ENCODE measurements at regions not wholly inside any gene's neighbourhood (a gene's known extent, or its start where the extent isn't known, plus 50 kb on each side); places are given as distances from the start of the nearest gene placed in this dataset.

DNA sequence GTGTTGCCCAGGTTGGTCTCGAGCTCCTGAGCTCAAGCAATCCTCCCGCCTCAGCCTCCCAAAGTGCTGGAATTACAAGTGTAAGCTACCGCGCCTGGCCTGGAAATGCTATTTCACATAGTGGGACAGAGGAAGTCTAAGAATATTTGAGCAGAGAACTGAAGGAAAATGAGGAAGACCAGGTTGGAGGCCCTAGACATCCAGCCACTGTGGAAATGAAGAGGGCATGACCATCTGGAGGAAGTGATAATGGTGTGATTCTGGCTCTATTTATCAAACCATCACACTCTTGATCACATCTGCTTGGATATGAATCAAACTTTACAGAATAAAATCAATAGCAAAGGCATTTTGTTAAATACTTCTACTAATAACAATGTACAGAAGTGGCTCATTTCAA lies 65.9 kb upstream of the ARHGEF3 start:
- H3K27ac ChIP-seq (ENCODE audit: low read length) = no peak overlapping the region
- H3K4me3 ChIP-seq (ENCODE audit: low read depth in 2 of 2, low read length in 2 of 2) = no peak overlapping the region
- intact Hi-C loops (cut with micrococcal nuclease; ENCODE audit: unreplicated experiment) = no loop called here
- BruUV-seq (replicated peaks) = no TSS peak
- no peaks in the 10 kb centered on the region for H3K27me3 ChIP-seq (ENCODE audit: control insufficient read depth, insufficient read depth, low read length)
- no peak for DNase-seq (ENCODE audit: low read depth, low spot score)
- ChIA-PET POLR2A (no interaction called here), CTCF (no interaction called here)
- no peaks in the 10 kb centered on the region for H3K9me3 ChIP-seq (ENCODE audit: control insufficient read depth, insufficient read depth, low read depth, low read length)
- H3K4me1 ChIP-seq (ENCODE audit: control insufficient read depth, insufficient read depth, low read length) = peaks cover 5% of the 10 kb centered on the region
- TF ChIP-seq POLR2AphosphoS5 (IDR thresholded peaks at IDR 0.05; ENCODE audit: low read depth, low read length) (no peak), TCF7L2 (IDR thresholded peaks at IDR 0.05; ENCODE audit: low read depth, low read length) (no peak), SIN3A (IDR thresholded peaks at IDR 0.05; ENCODE audit: borderline replicate concordance, insufficient read depth, low read depth, low read length) (no peak)
- TF ChIP-seq, protein P1, sequence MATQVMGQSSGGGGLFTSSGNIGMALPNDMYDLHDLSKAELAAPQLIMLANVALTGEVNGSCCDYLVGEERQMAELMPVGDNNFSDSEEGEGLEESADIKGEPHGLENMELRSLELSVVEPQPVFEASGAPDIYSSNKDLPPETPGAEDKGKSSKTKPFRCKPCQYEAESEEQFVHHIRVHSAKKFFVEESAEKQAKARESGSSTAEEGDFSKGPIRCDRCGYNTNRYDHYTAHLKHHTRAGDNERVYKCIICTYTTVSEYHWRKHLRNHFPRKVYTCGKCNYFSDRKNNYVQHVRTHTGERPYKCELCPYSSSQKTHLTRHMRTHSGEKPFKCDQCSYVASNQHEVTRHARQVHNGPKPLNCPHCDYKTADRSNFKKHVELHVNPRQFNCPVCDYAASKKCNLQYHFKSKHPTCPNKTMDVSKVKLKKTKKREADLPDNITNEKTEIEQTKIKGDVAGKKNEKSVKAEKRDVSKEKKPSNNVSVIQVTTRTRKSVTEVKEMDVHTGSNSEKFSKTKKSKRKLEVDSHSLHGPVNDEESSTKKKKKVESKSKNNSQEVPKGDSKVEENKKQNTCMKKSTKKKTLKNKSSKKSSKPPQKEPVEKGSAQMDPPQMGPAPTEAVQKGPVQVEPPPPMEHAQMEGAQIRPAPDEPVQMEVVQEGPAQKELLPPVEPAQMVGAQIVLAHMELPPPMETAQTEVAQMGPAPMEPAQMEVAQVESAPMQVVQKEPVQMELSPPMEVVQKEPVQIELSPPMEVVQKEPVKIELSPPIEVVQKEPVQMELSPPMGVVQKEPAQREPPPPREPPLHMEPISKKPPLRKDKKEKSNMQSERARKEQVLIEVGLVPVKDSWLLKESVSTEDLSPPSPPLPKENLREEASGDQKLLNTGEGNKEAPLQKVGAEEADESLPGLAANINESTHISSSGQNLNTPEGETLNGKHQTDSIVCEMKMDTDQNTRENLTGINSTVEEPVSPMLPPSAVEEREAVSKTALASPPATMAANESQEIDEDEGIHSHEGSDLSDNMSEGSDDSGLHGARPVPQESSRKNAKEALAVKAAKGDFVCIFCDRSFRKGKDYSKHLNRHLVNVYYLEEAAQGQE (IDR thresholded peaks at IDR 0.05; ENCODE audit: insufficient read depth in 1 of 2, low read depth in 2 of 2, low read length in 1 of 2) = no peak
- TF ChIP-seq, protein P2, sequence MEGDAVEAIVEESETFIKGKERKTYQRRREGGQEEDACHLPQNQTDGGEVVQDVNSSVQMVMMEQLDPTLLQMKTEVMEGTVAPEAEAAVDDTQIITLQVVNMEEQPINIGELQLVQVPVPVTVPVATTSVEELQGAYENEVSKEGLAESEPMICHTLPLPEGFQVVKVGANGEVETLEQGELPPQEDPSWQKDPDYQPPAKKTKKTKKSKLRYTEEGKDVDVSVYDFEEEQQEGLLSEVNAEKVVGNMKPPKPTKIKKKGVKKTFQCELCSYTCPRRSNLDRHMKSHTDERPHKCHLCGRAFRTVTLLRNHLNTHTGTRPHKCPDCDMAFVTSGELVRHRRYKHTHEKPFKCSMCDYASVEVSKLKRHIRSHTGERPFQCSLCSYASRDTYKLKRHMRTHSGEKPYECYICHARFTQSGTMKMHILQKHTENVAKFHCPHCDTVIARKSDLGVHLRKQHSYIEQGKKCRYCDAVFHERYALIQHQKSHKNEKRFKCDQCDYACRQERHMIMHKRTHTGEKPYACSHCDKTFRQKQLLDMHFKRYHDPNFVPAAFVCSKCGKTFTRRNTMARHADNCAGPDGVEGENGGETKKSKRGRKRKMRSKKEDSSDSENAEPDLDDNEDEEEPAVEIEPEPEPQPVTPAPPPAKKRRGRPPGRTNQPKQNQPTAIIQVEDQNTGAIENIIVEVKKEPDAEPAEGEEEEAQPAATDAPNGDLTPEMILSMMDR (IDR thresholded peaks at IDR 0.05) = no peak
- no peaks in the 10 kb centered on the region for H3K36me3 ChIP-seq (ENCODE audit: control insufficient read depth, insufficient read depth, low read length)
- in situ Hi-C loops (cut with HindIII; ENCODE audit: low pct_unique_long_range_greater_than_20kb, low sequenced_read_pairs) = no loop called here
- ATAC-seq = no peak

GRCh38 chr3:56864918-56865524 lies 63.3 kb upstream of the ARHGEF3 start:
- CTCF ChIA-PET = no interaction called here
- Histone ChIP-seq H3K9me3 (ENCODE audit: control insufficient read depth, insufficient read depth, low read depth, low read length) (no peaks in the 10 kb centered on the region), H3K27me3 (ENCODE audit: control insufficient read depth, insufficient read depth, low read length) (no peaks in the 10 kb centered on the region), H3K27ac (ENCODE audit: low read length) (no peak overlapping the region), H3K4me1 (ENCODE audit: control insufficient read depth, insufficient read depth, low read length) (peaks cover 16% of the 10 kb centered on the region), H3K4me3 (ENCODE audit: low read depth in 2 of 2, low read length in 2 of 2) (no peak overlapping the region), H3K36me3 (ENCODE audit: control insufficient read depth, insufficient read depth, low read length) (no peaks in the 10 kb centered on the region)
- no peak for ATAC-seq
- no TSS peak for BruUV-seq (replicated peaks)
- DNase-seq (ENCODE audit: low read depth, low spot score) = no peak
- intact Hi-C loops (cut with micrococcal nuclease; ENCODE audit: unreplicated experiment) = no loop called here
- TF ChIP-seq TCF7L2 (IDR thresholded peaks at IDR 0.05; ENCODE audit: low read depth, low read length) (no peak), SIN3A (IDR thresholded peaks at IDR 0.05; ENCODE audit: borderline replicate concordance, insufficient read depth, low read depth, low read length) (no peak), POLR2AphosphoS5 (IDR thresholded peaks at IDR 0.05; ENCODE audit: low read depth, low read length) (no peak)
- TF ChIP-seq, protein P2 (IDR thresholded peaks at IDR 0.05) = no peak
- TF ChIP-seq, protein P1 (IDR thresholded peaks at IDR 0.05; ENCODE audit: insufficient read depth in 1 of 2, low read depth in 2 of 2, low read length in 1 of 2) = no peak
- in situ Hi-C loops (cut with HindIII; ENCODE audit: low pct_unique_long_range_greater_than_20kb, low sequenced_read_pairs) = no loop called here
- POLR2A ChIA-PET = no interaction called here
